ENCODE measurements at regions not wholly inside any gene's neighbourhood (a gene's known extent, or its start where the extent isn't known, plus 50 kb on each side); places are given as distances from the start of the nearest gene placed in this dataset.

- FAIRE-seq (no peak), DNase-seq (ENCODE audit: insufficient read length, low spot score) (no peak)
- TF ChIP-seq POLR2AphosphoS5 (IDR thresholded peaks at IDR 0.05; ENCODE audit: low read depth, low read length) (no peak), PAX5 (IDR thresholded peaks at IDR 0.05; ENCODE audit: insufficient read depth, low read length, severe bottlenecking) (no peak), TAF1 (IDR thresholded peaks at IDR 0.05; ENCODE audit: low read depth, low read length) (no peak), SPI1 (IDR thresholded peaks at IDR 0.05; ENCODE audit: low read depth, low read length) (no peak), POU2F2 (IDR thresholded peaks at IDR 0.05; ENCODE audit: low read depth, low read length) (no peak)
These were observed 76.6 kb upstream of the PCDH9 start for GRCh38 chr13:67306742-67307141.

DNA sequence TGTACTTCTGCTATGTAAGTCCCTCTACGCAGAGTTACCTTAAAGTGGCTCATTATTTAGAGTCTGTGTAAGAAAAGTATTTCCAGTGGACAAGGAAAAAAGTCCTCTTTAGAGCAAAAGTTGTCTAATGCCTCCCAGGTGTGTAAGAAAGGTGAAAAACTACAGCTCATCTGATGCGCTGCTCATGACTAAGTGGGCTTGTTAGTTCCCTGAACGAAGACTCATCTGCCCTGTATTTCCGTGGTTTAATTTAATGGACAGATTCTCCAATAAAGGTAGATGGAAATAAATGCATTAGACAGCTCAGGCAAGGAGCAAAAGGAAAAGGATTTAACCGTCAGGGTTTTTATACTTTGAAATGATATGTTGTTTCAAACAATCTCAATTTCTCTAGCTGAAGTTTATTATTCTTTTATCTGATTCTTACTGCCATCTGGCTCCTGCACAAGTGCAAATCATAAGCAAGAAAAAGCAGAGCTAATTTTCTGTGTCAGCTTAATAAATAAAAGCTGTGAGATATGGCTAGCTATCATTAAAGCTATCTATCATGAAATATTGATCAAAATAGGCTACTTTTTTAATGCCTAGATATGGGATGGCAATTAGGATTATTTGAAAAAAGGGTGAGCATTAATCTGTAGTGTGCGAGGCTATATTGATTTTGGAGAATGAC is 73.7 kb upstream of the PCDH9 start:
- no peak for FAIRE-seq
- no peak for DNase-seq (ENCODE audit: insufficient read length, low spot score)
- TF ChIP-seq TAF1 (IDR thresholded peaks at IDR 0.05; ENCODE audit: low read depth, low read length) (no peak), POLR2AphosphoS5 (IDR thresholded peaks at IDR 0.05; ENCODE audit: low read depth, low read length) (no peak), POLR2A (IDR thresholded peaks at IDR 0.05; ENCODE audit: low read depth, low read length) (no peak)

GRCh38 chr13:67299751-67300150 is 69.6 kb upstream of the PCDH9 start:
- no peak for FAIRE-seq
- DNase-seq (ENCODE audit: insufficient read length, low spot score): no peak
- TF ChIP-seq POLR2AphosphoS5 (IDR thresholded peaks at IDR 0.05; ENCODE audit: low read depth, low read length) (no peak), POU2F2 (IDR thresholded peaks at IDR 0.05; ENCODE audit: low read depth, low read length) (no peak), PAX5 (IDR thresholded peaks at IDR 0.05; ENCODE audit: insufficient read depth, low read length, severe bottlenecking) (no peak), SPI1 (IDR thresholded peaks at IDR 0.05; ENCODE audit: low read depth, low read length) (no peak), TAF1 (IDR thresholded peaks at IDR 0.05; ENCODE audit: low read depth, low read length) (no peak), POLR2A (IDR thresholded peaks at IDR 0.05; ENCODE audit: low read depth, low read length) (no peak)

DNA sequence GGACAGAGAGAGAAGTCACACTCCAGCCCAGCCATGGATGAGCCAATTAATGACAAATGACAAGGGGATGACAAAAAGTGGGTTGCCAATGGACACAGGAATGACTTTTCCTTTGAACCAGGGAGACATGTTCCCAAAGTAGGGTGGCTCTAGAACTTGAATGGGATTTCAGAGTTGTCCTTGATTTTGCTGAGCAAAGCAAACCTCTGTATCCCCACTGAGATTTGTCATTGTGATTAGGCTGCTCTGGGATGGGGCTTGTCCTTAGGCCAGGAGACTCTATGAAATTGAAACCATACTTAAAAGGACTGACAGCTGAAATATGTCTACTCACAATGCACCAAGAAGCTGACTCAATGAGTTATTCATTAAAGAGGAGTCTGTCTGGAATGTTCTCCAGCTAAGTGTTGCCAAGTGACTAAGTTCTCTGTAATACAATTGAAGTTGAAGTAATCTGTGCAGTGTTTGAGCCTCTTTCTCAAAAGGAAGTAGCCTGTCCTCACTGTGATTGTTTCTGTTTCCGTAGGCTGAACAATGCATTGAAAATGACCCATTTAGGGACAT is 69.0 kb upstream of the PCDH9 start:
- DNase-seq (ENCODE audit: insufficient read length, low spot score) (no peak), FAIRE-seq (no peak)
- TF ChIP-seq TAF1 (IDR thresholded peaks at IDR 0.05; ENCODE audit: low read depth, low read length): no peak
- TF ChIP-seq POLR2AphosphoS5 (IDR thresholded peaks at IDR 0.05; ENCODE audit: low read depth, low read length): no peak
- no peak for TF ChIP-seq POU2F2 (IDR thresholded peaks at IDR 0.05; ENCODE audit: low read depth, low read length)
- no peak for TF ChIP-seq SPI1 (IDR thresholded peaks at IDR 0.05; ENCODE audit: low read depth, low read length)
- no peak for TF ChIP-seq PAX5 (IDR thresholded peaks at IDR 0.05; ENCODE audit: insufficient read depth, low read length, severe bottlenecking)
- TF ChIP-seq POLR2A (IDR thresholded peaks at IDR 0.05; ENCODE audit: low read depth, low read length): no peak

DNA sequence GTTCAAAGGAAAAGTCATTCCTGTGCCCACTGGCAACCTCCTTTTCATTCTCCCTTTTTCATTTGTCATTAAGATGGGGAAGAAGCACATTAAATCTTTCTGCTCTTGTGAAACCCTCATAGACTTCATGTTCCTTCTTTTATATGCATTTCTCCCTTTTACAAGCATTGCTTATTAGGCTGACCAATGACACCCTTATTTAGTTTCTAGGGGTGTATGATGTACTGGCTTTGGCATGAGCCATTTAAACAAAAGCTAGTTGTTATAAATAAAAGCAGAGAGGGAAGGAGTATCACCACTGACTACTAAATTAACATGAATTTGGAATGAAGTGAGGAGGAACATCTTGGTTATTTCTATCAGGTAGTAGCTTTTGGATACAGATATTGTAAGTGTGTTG is 68.2 kb upstream of the PCDH9 start:
- DNase-seq (ENCODE audit: insufficient read length, low spot score) (no peak), FAIRE-seq (no peak)
- TF ChIP-seq TAF1 (IDR thresholded peaks at IDR 0.05; ENCODE audit: low read depth, low read length) (no peak), POLR2A (IDR thresholded peaks at IDR 0.05; ENCODE audit: low read depth, low read length) (no peak), POLR2AphosphoS5 (IDR thresholded peaks at IDR 0.05; ENCODE audit: low read depth, low read length) (no peak), SPI1 (IDR thresholded peaks at IDR 0.05; ENCODE audit: low read depth, low read length) (no peak), POU2F2 (IDR thresholded peaks at IDR 0.05; ENCODE audit: low read depth, low read length) (no peak), PAX5 (IDR thresholded peaks at IDR 0.05; ENCODE audit: insufficient read depth, low read length, severe bottlenecking) (no peak)

GRCh38 chr13:67296511-67296910 is 66.4 kb upstream of the PCDH9 start:
- no peak for DNase-seq (ENCODE audit: insufficient read length, low spot score)
- no peak for FAIRE-seq
- TF ChIP-seq POLR2A (IDR thresholded peaks at IDR 0.05; ENCODE audit: low read depth, low read length) (no peak), TAF1 (IDR thresholded peaks at IDR 0.05; ENCODE audit: low read depth, low read length) (no peak), POLR2AphosphoS5 (IDR thresholded peaks at IDR 0.05; ENCODE audit: low read depth, low read length) (no peak), POU2F2 (IDR thresholded peaks at IDR 0.05; ENCODE audit: low read depth, low read length) (no peak), SPI1 (IDR thresholded peaks at IDR 0.05; ENCODE audit: low read depth, low read length) (no peak), PAX5 (IDR thresholded peaks at IDR 0.05; ENCODE audit: insufficient read depth, low read length, severe bottlenecking) (no peak)

- DNase-seq (ENCODE audit: insufficient read length, low spot score) (no peak), FAIRE-seq (no peak)
- no peak for TF ChIP-seq SPI1 (IDR thresholded peaks at IDR 0.05; ENCODE audit: low read depth, low read length)
- TF ChIP-seq PAX5 (IDR thresholded peaks at IDR 0.05; ENCODE audit: insufficient read depth, low read length, severe bottlenecking): no peak
- TF ChIP-seq POLR2AphosphoS5 (IDR thresholded peaks at IDR 0.05; ENCODE audit: low read depth, low read length): no peak
- no peak for TF ChIP-seq POU2F2 (IDR thresholded peaks at IDR 0.05; ENCODE audit: low read depth, low read length)
- TF ChIP-seq TAF1 (IDR thresholded peaks at IDR 0.05; ENCODE audit: low read depth, low read length): no peak
- no peak for TF ChIP-seq POLR2A (IDR thresholded peaks at IDR 0.05; ENCODE audit: low read depth, low read length)
These were observed 62.8 kb upstream of the PCDH9 start for GRCh38 chr13:67292886-67293285.

DNA sequence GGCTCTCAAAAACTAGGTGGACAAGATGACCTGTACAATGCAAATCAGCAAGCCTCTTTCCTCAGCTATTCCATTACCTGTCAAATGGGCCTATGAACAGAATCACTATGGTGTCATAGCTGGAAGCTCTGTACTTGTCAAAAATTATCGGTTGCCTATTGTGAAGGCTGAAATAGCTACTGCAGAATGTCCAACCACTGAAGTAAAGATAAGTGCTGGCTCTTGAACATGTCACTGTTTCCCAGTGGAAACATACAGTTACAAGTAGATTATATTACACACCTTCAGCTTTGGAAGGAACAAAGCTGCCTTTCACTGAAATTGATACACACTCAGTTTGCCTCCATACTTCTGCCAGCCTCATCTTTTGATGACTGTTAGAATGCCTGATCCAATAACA is 55.5 kb upstream of the PCDH9 start:
- TF ChIP-seq SPI1 (IDR thresholded peaks at IDR 0.05; ENCODE audit: low read depth, low read length) (no peak), POLR2AphosphoS5 (IDR thresholded peaks at IDR 0.05; ENCODE audit: low read depth, low read length) (no peak), POLR2A (IDR thresholded peaks at IDR 0.05; ENCODE audit: low read depth, low read length) (no peak), PAX5 (IDR thresholded peaks at IDR 0.05; ENCODE audit: insufficient read depth, low read length, severe bottlenecking) (no peak), TAF1 (IDR thresholded peaks at IDR 0.05; ENCODE audit: low read depth, low read length) (no peak), POU2F2 (IDR thresholded peaks at IDR 0.05; ENCODE audit: low read depth, low read length) (no peak)
- no peak for FAIRE-seq
- no peak for DNase-seq (ENCODE audit: insufficient read length, low spot score)

GRCh38 chr13:67283637-67284036 is 53.5 kb upstream of the PCDH9 start:
- FAIRE-seq (no peak), DNase-seq (ENCODE audit: insufficient read length, low spot score) (no peak)
- no peak for TF ChIP-seq POU2F2 (IDR thresholded peaks at IDR 0.05; ENCODE audit: low read depth, low read length)
- no peak for TF ChIP-seq POLR2AphosphoS5 (IDR thresholded peaks at IDR 0.05; ENCODE audit: low read depth, low read length)
- TF ChIP-seq SPI1 (IDR thresholded peaks at IDR 0.05; ENCODE audit: low read depth, low read length): no peak
- TF ChIP-seq POLR2A (IDR thresholded peaks at IDR 0.05; ENCODE audit: low read depth, low read length): no peak
- TF ChIP-seq TAF1 (IDR thresholded peaks at IDR 0.05; ENCODE audit: low read depth, low read length): no peak
- no peak for TF ChIP-seq PAX5 (IDR thresholded peaks at IDR 0.05; ENCODE audit: insufficient read depth, low read length, severe bottlenecking)

GRCh38 chr13:67281466-67281865 is 51.3 kb upstream of the PCDH9 start:
- FAIRE-seq (no peak), DNase-seq (ENCODE audit: insufficient read length, low spot score) (no peak)
- TF ChIP-seq POU2F2 (IDR thresholded peaks at IDR 0.05; ENCODE audit: low read depth, low read length) (no peak), POLR2AphosphoS5 (IDR thresholded peaks at IDR 0.05; ENCODE audit: low read depth, low read length) (no peak), TAF1 (IDR thresholded peaks at IDR 0.05; ENCODE audit: low read depth, low read length) (no peak), PAX5 (IDR thresholded peaks at IDR 0.05; ENCODE audit: insufficient read depth, low read length, severe bottlenecking) (no peak), SPI1 (IDR thresholded peaks at IDR 0.05; ENCODE audit: low read depth, low read length) (no peak), POLR2A (IDR thresholded peaks at IDR 0.05; ENCODE audit: low read depth, low read length) (no peak)
